SKM-1 treated with dmso at 0.1 percent for 144 hours (cell line): ENCODE measurements at regions not wholly inside any gene's neighbourhood (a gene's known extent, or its start where the extent isn't known, plus 50 kb on each side); places are given as distances from the start of the nearest gene placed in this dataset.

Experiments used
- DNase-seq: peaks from one replicate; lab custom pipeline; 2025; ENCODE audit not compliant: unreplicated experiment; lab: John Stamatoyannopoulos, UW

DNA sequence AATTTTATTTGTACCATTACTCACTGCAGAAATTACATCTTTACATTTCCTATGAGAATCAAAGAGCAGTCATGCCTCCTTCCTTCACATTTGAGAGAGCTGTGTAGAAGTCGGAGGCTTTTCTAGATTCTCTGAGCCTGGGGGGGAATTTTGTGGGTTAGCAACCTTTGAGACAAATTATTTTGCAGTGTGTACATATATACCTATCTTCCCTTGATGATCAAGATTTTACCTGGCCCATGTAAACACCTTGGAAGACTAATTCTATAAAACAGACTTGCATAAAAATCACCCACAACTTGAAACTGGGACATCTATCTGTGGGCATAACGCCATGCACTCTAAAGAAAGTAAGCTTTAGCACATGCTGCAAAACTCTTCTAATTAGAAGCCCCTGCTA is 491.5 kb upstream of the MDFIC2 start:
- no peak for DNase-seq

- no peak for DNase-seq
Observed at GRCh38 chr3:70803319-70803718, 490.9 kb upstream of the MDFIC2 start.

DNA sequence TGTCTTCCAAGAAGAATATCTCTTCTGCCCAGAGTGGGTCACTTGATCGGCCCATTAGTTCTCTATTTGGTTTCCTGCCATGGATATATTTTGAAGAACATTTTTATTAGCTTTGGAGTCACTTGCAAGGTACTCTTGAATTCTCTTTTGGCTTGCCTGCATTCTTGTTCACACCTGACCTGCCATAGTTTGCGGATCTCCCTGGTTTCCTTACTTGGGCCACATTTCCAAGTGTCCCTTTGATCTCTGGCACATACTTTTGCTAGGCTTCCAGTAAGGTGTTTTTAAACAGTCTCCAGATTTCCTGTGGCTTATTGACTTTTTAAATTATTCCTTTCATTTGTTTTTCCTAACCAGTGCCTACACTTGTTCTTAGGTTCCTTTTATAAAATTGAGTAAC is 488.5 kb upstream of the MDFIC2 start:
- no peak for DNase-seq

DNA sequence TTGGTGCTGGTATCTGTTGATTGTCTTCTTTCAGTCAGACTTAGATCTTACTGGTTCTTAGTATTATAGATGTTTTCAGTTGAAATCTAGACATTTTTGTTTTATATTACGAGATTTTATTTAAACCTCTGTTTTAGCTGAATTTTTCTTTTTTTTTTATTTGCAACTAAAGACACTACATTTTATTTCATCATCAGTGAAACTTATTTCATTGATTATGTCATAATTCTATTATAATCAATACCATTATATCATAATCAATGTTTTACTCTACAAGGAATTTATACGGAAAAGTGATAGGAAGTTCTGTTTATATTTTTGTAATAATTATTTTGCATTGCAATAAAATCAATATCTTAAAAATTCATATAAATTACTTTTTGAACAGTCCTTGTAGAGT is 477.4 kb upstream of the MDFIC2 start:
- no peak for DNase-seq

- no peak for DNase-seq
Observed at GRCh38 chr3:70780790-70781189, 468.4 kb upstream of the MDFIC2 start.

DNA sequence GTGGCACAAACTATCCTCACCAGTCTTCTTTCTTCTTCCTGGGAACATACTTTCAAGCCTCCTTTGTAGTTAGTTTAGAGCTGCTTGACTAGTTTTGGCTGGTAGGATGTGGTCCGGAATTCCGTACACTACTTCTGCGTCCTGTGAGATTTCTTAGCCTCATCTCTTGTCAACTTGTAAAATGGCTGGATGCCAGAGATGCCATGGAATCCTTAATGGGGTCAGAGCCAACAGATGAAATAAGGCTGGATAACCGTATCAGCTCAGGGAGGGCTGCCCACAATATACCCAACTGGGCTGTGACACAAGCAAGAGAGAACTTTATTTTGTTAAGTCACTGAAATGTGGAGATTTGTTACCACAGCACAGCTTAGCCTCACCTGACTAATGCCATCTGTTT is 466.9 kb upstream of the MDFIC2 start:
- DNase-seq, result no peak

DNA sequence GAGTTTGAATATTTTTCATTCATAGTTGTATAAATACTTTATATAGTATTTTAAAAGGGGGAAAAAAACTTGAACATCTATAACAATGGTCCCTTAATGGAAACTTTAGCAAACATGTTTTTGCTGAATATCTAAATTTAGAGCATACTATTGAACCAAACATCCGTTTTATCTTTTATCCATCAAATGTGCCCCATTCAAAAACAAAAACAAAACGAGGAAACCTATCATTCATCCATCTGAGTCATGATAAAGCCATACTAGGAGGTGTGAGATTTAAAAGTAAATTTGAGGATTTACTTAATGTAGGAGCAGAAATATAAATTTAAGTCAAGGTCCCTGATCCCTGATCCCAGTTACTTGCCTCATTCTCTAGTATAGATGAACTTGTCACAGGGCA is 463.6 kb upstream of the MDFIC2 start:
- DNase-seq, result no peak

GRCh38 chr3:70775257-70775656 is 462.8 kb upstream of the MDFIC2 start:
- DNase-seq, result no peak

DNA sequence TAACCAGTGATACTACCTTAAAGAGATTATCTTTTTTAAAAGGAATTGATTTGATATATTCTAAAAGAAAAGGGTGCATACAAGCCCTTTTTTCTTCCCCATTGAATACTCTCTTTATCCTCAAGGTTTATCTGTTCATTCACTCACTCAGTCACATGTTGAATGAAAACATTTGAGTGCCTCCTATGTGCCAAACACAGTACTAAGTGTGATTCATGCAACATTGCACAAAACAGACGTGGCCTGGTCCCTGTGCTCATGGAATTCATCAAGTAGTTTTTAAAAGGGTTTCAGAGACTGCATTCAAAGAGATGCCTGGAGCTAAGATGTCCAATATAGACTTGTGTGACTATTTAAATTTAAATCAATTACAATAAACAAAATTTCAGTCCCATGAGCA is 462.2 kb upstream of the MDFIC2 start:
- DNase-seq, result no peak

DNA sequence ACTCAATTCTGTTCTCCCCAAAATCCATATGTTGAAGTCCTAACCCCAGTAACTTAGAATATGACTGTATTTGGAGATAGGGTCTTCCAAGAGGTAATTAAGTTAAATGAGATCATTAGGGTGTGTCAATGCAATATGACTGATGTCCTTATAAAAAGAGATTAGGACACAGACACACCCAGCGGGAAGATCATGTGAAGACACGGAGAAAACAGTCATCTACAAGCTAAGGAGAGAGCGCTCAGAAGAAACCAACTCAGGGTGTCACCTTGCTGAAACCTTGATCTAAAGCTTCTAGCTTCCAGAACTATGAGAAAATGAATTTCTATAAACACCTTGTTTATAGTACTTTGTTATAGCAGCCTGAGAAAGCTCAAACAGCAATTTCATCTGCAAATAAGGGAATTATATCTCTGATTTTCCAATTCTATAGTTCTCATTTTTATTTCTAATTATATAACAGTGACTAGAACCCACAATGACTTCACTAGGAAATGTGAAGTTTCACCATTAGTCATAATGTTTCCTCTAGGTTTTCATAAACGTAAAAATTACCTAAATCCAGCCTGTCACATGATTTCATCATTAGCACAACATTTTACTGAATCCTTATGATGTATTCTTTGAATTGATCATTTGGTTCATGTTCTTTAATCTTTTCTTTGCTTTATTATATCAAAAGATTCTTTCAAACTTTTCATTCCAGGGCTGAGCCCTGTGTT is 459.1 kb upstream of the MDFIC2 start:
- no peak for DNase-seq

DNA sequence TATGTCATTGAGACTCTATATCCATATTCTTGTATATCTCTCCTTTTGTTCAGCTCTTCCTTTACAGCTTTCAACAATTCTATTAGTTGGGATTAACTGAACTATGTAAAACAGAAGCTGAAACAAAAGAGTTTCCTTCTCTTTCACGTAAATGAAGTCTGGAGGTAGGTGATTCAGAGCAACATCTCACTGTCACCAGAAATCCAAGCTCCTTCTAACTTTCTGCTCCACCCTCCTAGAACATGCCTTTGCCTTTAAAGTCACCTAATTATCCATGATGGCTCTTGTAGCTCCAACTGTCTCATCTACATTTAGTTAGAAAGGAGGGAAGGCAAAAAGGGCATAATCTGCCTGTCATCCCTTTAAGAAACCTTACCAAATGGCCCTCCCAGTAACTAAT is 458.2 kb upstream of the MDFIC2 start:
- no peak for DNase-seq

DNA sequence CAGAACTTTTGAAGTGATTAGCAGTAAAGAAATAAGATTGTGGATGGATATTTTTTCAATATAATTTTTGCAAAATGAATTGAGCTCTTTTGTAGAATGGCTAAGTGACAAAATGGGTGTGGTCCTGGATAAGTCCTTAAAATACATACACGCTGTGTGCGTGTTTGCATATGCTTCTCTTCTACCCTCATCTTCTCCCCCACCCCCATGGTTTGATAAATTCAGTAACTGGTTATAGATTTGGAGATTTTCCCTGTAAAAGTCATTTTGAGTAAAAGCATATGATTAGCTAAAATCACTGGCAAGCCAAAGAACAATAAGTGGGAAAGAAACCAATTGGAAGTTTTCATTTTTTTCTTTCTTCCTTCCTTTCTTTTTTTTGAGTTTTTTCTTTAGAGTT is 453.9 kb upstream of the MDFIC2 start:
- no peak for DNase-seq

- no peak for DNase-seq
Observed at GRCh38 chr3:70763894-70764293, 451.5 kb upstream of the MDFIC2 start.

DNA sequence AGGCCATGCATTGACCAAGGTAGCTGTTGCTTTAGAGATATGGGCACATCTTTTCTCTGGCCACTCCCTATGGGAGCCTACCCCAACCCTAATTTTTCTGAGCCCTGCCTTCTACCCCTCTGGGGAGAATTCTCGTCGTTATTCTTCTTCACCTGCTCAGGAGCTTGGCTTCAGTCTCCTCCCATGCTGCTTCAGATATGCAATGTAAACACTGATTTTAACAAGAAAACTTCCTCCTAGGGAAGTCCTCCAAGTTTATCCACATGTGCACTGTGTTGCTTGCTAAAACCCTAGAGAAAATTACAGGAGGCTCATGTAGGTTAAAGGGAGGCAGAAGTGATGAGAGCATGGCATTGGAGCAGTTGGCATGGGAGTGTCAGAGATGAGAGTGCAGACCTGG is 445.2 kb upstream of the MDFIC2 start:
- DNase-seq, result no peak

DNA sequence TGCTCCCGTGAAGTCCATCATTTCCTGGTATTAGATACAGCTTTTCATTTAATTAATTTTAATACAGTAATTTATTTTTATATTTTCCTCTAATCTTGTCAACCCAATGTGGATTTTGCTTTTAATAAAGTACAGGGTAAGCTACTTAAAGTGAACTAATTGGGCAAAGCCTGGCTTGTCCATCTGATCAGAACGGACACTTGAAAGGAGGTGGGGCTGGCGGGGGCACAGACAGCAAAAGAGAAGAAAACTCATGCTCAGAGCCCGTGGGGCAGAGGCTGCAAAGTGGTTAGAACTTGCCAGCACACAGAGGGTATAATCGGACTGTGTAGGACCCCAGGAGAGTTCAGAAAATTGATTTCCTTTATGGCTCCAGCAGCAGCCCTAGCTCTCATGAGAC is 443.1 kb upstream of the MDFIC2 start:
- no peak for DNase-seq

GRCh38 chr3:70754314-70754713 is 441.9 kb upstream of the MDFIC2 start:
- peak; percentile 10 for DNase-seq

DNA sequence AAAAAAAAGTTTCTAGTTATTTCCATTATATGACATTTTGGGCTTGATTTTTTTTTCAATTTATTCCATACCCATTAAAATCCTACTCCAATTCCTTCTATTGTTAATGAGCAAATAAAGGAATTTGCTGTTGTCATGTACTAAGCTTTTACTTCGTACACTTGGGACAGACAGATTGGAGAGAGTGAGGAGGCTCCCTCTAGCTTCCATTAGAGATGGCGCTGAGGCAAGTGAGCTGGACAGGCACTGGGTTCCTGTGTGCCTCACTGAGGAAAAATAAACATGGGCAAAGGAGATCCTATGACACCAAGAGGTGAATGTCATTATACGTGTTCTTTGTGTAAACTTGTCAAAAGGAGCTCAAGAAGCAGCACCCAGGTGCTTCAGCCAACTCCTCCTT is 441.1 kb upstream of the MDFIC2 start:
- DNase-seq, result no peak

DNA sequence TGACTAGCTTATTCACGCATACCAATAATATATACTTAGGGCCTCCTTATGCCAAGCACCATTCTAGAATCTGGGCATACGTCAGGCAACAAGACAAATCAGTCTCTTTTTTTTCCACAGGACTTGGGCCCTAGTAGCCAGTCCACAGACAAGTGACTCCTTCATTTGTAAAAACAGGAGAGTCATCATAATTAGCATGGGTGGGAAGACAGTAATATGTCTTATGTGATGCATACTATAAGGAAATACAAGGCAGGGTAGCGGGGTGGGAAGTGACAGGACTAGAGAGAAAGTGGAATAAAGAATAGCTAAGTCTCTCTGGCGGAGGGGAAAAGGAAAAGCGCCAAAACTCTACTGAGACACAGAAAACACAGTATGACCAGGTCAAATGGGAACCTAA is 439.6 kb upstream of the MDFIC2 start:
- no peak for DNase-seq

DNA sequence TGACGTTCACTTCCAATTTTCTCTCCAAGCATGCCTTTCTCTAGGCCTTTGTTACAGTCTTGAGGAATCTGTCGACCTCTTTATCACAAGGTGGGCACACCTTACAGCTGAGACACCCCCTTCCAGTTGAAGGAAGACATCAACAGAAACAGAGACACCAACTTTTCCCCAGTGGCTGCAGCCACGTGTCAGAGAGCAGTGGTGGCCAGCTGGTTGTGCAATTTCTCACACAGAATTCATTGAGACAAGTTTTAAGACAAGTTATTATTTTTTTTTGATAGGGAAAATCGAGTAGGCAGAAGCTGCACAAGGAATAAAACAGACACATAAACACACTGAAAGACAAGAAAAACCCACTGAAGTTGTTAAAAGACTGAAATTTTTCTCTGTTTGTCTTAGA is 436.7 kb upstream of the MDFIC2 start:
- no peak for DNase-seq

DNA sequence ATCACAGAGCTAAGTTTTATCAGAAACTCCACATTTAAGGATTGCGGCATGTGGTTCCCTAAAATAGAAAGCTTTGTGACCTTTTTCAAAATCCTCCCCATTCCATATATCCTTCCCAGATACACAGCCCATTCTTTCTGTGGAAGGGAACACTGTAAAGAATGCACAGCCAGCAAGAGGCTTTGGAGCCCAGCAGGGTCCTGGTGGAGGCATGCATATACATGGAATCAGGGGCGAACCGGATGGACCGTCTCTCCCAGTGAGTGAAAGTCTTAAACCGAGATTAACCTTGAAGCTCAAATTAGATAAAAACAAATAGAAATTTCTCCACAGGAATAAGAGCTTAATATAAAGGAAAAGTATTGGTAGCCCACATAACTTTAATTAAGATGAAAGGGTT is 436.2 kb upstream of the MDFIC2 start:
- DNase-seq, result no peak

DNA sequence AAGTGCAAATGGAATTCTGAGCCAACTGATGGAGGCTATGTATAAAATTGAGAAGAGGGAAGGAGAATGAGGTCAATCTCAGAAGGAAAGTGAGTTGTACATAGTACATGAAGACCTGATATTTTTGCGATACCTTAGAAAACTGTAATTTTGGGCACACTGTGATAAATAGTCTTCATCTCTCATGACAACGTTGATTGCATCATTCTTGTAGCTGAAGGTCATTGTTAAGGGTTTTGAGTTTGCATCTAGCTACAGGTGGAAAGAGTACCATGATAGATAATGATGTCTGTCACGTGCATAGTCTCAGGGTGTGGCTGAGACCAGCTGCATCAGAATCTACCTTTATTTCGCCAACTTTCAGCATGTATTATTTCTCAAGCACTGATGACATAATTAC is 435.4 kb upstream of the MDFIC2 start:
- DNase-seq, result no peak

GRCh38 chr3:70744536-70744935 is 432.1 kb upstream of the MDFIC2 start:
- no peak for DNase-seq

DNA sequence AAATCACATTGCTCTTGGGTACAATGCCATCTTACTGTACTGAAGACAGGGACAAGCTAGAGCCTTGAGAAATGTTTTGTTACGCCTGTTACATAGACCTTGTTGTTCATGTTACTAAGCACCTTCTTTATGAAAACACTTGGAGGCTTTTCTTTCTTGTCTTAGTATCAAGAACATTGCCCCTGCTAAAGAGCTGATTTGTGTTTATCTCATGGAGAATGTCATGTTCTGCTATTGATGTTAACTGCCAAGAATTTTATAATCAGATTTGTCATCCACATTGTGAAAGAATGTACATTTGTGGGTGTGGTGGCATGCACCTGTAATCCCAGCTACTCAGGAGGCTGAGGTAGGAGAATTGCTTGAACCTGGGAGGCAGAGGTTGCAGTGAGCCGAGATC is 431.3 kb upstream of the MDFIC2 start:
- DNase-seq, result no peak

DNA sequence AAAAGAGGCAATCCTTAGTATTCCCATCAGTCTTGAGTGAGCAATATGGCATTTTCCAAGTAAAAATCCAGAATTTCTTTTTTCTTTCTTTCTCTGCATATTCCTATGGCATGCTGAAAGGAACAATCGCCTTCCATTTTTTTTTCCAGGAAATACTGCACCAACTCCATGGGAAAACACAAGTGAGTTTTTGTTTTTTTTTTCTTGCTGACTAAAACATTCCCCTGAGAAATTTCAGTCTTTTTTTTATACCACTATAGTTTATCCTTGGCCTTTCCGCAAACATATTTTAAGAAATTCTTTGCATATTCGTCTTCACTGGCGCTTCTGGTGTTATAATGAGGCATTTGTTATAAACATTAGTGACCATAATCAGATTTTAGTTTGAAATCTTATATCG is 429.6 kb upstream of the MDFIC2 start:
- no peak for DNase-seq
